Limb (tissue), 2 donors: ENCODE measurements at regions not wholly inside any gene's neighbourhood (a gene's known extent, or its start where the extent isn't known, plus 50 kb on each side); places are given as distances from the start of the nearest gene placed in this dataset.
"Not testable (repeated sequence)": the region's sequence is repeated elsewhere in the genome, so short reads cannot be mapped to it uniquely, and the experiment has no call there.

Experiments
- DNase-seq, 2 donors: peaks; one replicate each; pipeline ENCODE4 v3.0.0-alpha.2; 2016; ENCODE audit errors: extremely low spot score in 2 of 2

- DNase-seq, result no peak
Measured at GRCh38 chr3:95725770-95726169, 1088.6 kb upstream of the EPHA6 start.

DNA sequence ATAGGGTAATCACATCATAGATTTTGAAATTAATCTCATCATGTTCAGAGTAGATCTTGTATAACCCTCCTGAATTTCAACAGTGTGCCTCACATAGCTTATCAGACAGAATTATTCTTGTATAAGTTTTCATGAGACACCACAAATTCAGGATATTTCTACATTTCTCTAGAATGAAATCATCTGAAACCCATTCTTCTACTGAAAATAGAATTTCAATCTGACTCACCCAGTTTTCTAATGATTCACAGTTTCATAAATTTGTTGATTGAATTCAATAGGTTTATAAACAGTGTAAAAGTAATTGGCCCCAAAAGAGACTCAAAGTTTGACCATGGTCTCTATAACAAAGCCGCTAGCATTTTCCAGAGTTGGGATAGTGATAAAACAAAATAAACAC lies 1082.6 kb upstream of the EPHA6 start:
- no peak for DNase-seq

DNA sequence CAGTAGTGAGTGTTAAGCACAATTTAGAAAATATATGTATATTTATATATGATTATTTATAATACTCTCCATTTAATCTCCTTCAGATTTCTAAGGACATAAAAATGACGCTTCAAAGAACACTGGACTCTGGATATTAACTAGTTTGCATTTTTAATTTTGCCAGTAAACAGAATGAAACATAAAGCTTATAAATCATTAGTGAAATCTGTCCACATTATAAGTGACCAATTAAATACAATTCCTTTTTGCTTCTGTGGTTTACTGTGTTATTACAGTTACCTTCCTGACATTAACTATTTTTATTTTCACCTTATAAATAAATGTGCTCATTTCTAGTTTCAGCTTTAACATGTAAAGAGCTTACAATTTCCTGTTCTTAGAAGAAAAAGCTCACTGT lies 1081.1 kb upstream of the EPHA6 start:
- no peak for DNase-seq

DNA sequence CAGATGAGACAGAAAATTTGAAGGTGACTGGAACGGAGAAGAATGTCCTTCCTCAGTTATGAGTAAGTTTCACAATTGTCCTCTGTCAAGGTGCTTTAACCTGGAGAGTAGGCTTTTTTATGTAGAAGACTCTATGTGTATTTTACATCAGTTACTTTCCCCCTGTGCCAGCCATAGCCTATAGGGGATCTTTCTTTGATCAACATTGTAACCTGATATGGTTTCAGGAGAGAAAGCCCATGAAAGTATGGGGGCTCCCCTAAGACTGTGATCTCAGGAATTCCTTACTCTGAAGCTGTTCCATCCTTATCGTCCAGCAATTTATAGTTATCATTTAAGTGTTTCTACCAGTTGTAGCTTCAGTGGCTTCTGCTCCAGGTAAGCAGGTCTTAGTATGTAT lies 1076.3 kb upstream of the EPHA6 start:
- DNase-seq, result no peak

- DNase-seq, result not testable (repeated sequence)
Measured at GRCh38 chr3:95744896-95745295, 1069.5 kb upstream of the EPHA6 start.

GRCh38 chr3:95750097-95750496 lies 1064.3 kb upstream of the EPHA6 start:
- no peak for DNase-seq

GRCh38 chr3:95751509-95751908 lies 1062.9 kb upstream of the EPHA6 start:
- no peak for DNase-seq

DNA sequence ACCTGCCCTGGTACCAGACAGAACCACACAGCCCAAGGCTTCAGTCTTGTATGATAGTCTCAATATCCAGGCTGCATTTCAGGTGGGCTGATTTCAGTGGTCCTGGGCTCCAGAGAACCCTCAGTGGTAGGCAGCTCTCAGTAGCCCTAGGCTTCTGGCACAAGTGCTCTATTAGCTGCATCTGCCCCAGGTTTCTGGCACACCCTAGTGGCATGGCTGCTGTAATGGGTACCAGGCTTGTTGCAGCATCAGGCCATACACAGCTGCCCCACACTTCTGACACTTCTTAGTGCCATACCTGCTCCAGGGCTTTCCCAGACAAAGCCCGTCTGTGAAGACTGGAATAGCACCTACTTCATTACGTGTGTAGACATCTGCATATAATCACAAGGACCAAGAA lies 1062.2 kb upstream of the EPHA6 start:
- DNase-seq, result peak in 1 of 2 donors; percentile 19

DNA sequence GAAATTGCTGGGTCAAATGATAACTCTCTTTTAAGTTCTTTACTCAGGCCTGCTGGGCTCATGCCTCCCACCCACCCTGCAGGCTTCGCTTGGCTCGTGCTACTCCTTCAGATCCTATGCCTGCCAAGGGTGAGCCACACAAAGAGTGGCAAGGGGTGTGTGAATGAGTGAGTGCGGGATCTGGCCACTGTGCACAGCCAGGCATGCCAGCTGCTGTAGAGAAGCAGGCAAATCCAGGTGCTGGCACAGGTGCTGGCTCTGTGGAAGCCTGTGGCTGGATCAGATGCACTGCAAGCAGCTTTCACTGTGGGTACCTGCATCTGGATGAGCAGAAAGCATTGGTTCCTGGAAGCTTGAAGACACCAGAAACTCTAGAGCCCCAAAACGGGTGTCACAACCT lies 1055.7 kb upstream of the EPHA6 start:
- no peak for DNase-seq

- no peak for DNase-seq
Measured at GRCh38 chr3:95759614-95760301, 1054.6 kb upstream of the EPHA6 start.

- no peak for DNase-seq
Measured at GRCh38 chr3:95775486-95776094, 1038.8 kb upstream of the EPHA6 start.

DNA sequence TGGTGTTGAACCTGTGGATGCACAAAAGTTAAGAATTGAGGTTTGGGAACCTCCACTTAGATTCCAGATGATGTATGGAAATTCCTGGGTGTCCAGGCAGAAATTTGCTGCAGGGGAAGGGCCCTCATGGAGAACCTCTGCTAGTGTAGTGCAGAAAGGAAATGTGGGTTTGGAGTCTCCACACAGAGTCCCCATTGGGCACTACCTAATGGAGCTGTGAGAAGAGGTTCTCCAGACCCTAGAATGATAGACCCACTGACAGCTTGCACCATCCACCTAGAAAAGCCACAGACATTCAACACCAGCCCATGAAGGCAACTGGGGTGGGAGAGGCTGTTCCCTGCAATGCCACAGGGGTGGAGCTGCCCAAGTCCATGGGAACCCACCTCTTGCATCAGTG lies 1032.8 kb upstream of the EPHA6 start:
- DNase-seq, result no peak

GRCh38 chr3:95789111-95789510 lies 1025.3 kb upstream of the EPHA6 start:
- no peak for DNase-seq

DNA sequence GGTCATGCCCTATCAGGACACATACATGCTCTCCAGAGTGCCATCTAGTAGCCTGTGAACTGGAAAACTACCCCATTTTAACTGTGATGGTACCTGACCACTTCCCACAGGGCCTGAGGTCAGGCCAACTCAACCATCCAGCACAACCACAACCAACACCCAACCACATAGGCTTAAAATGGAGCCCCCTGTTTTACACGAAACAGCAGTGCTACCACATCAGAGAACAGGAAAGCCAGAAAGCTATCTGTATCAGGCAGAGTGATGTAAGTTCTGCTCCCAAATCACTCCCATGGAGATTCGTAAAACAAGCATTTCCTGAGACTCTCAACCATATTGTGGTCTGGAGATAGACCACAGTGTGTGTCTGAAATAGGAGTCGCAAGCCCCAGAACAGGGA lies 1017.3 kb upstream of the EPHA6 start:
- DNase-seq, result no peak

DNA sequence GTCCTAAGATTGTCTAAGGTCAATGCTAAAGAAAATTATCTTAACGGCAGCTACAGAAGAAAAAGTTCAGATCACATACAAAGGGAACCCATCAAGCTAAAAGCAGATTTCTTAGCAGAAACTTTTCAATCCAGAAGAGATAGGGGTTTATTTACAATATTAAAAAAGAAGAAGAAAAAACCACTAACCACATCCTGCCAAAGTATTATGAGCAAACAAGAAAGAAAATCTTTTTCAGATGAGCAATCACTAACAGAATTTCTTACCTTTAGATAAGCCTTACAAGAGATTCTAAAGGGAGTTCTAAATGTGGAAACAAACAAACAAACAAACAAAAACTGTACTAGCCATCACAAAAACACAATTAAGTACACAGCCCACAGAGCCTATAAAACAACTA lies 1015.8 kb upstream of the EPHA6 start:
- no peak for DNase-seq

GRCh38 chr3:95810462-95810861 lies 1003.9 kb upstream of the EPHA6 start:
- no peak for DNase-seq

- DNase-seq, result no peak
Measured at GRCh38 chr3:95813244-95813643, 1001.1 kb upstream of the EPHA6 start.

DNA sequence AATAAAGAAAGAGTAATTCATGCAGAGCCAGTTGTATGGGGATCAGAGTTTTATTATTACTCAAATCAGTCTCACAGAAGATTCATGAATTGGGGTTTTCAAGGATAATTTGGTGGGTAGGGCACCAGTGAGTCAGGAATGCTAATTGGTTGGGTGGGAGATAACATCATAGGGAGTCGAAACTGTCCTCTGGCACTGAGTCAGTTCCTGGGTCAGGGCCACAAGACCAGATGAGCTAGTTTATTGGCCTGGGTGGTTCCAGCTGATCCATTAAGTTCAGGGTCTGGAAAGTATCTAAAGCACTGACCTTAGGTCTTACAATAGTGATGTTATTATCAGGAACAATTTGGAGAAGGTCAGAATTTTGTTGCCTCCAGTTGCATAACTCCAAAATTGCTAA lies 998.6 kb upstream of the EPHA6 start:
- DNase-seq, result no peak

GRCh38 chr3:95826419-95826818 lies 988.0 kb upstream of the EPHA6 start:
- DNase-seq, result no peak

- DNase-seq, result no peak
Measured at GRCh38 chr3:95832146-95832545, 982.2 kb upstream of the EPHA6 start.

- DNase-seq, result not testable (repeated sequence)
Measured at GRCh38 chr3:95860628-95861027, 953.8 kb upstream of the EPHA6 start.

GRCh38 chr3:95883801-95884200 lies 930.6 kb upstream of the EPHA6 start:
- DNase-seq, result no peak

- DNase-seq, result no peak
Measured at GRCh38 chr3:95886616-95887015, 927.8 kb upstream of the EPHA6 start.

DNA sequence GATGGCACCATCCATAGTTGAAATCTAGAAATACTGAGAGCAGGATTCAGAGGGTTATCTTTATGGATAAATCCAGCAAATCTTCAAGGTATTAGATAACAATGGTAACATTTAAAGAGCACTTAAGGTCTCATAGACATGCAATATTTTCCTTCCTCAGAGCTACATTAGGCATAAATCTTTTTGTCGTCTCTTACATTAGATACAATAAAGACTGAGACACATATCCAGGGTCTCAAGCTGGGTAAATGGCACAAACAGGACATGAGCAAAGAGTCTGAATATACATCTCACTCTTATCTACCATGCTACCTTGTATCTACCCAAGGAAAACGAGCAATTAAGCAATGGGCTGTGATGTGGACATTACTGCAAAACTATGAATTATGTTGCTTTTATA lies 927.3 kb upstream of the EPHA6 start:
- no peak for DNase-seq
